ENCODE measurements at regions not wholly inside any gene's neighbourhood (a gene's known extent, or its start where the extent isn't known, plus 50 kb on each side); places are given as distances from the start of the nearest gene placed in this dataset.

GRCh38 chr18:4831791-4832375, 365.2 kb downstream of the AKAIN1 start:
- in situ Hi-C loops (cut with MboI; ENCODE audit: low pct_unique_long_range_greater_than_20kb, low sequenced_read_pairs, unreplicated experiment), result no loop called here
- TF ChIP-seq, protein P1, sequence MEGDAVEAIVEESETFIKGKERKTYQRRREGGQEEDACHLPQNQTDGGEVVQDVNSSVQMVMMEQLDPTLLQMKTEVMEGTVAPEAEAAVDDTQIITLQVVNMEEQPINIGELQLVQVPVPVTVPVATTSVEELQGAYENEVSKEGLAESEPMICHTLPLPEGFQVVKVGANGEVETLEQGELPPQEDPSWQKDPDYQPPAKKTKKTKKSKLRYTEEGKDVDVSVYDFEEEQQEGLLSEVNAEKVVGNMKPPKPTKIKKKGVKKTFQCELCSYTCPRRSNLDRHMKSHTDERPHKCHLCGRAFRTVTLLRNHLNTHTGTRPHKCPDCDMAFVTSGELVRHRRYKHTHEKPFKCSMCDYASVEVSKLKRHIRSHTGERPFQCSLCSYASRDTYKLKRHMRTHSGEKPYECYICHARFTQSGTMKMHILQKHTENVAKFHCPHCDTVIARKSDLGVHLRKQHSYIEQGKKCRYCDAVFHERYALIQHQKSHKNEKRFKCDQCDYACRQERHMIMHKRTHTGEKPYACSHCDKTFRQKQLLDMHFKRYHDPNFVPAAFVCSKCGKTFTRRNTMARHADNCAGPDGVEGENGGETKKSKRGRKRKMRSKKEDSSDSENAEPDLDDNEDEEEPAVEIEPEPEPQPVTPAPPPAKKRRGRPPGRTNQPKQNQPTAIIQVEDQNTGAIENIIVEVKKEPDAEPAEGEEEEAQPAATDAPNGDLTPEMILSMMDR (IDR thresholded peaks at IDR 0.05; ENCODE audit: extremely low read depth, insufficient read depth, missing control alignments), result no peak
- DNase-seq (ENCODE audit: low spot score), result no peak

DNA sequence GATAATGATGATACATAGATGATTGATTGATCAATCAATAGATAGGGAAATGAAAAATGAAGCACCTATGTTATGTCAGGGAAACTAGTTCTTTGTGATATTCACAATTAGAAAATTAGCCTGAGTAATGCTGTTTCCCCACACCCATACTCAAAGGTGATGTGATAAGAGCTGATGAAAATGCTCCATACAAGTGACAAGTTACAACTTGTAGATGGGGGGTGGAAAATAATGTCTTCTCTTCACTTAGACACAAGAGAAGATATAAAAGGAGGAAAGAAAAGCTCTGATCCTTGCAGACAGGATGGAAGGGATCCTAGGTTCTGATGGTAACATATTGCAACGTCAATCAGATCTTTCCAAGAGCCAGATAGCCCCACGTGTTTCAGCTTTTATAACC, 365.9 kb downstream of the AKAIN1 start:
- DNase-seq (ENCODE audit: low spot score), result no peak
- TF ChIP-seq, protein P1 (IDR thresholded peaks at IDR 0.05; ENCODE audit: extremely low read depth, insufficient read depth, missing control alignments), result no peak
- in situ Hi-C loops (cut with MboI; ENCODE audit: low pct_unique_long_range_greater_than_20kb, low sequenced_read_pairs, unreplicated experiment), result no loop called here

- DNase-seq (ENCODE audit: low spot score), result no peak
- TF ChIP-seq, protein P1 (IDR thresholded peaks at IDR 0.05; ENCODE audit: extremely low read depth, insufficient read depth, missing control alignments), result no peak
- in situ Hi-C loops (cut with MboI; ENCODE audit: low pct_unique_long_range_greater_than_20kb, low sequenced_read_pairs, unreplicated experiment), result no loop called here
These were observed 368.0 kb upstream of the DLGAP1 start for GRCh38 chr18:4823091-4823490.

- in situ Hi-C loops (cut with MboI; ENCODE audit: low pct_unique_long_range_greater_than_20kb, low sequenced_read_pairs, unreplicated experiment), result no loop called here
- TF ChIP-seq, protein P1 (IDR thresholded peaks at IDR 0.05; ENCODE audit: extremely low read depth, insufficient read depth, missing control alignments), result no peak
- no peak for DNase-seq (ENCODE audit: low spot score)
These were observed 366.7 kb upstream of the DLGAP1 start for GRCh38 chr18:4821801-4822200.

DNA sequence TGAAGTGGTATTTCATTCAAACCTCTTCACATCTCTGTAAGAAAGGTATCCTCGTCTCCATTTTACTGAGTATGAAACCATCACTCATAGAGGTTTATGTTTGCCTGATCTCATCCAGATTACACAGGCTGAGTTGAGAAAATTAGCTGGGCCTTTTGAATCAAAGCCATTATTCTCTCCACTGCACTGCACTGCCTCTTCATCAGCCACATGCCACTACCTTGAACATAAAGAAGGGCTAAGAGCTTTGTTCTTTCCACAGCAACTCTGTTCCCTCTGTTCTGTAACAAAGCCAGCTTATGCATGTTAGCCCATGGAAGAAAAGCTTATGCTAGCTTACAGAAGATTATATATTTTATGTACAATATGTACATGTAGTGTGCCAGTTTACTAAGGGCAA, 362.6 kb upstream of the DLGAP1 start:
- in situ Hi-C loops (cut with MboI; ENCODE audit: low pct_unique_long_range_greater_than_20kb, low sequenced_read_pairs, unreplicated experiment), result no loop called here
- DNase-seq (ENCODE audit: low spot score), result no peak
- TF ChIP-seq, protein P1 (IDR thresholded peaks at IDR 0.05; ENCODE audit: extremely low read depth, insufficient read depth, missing control alignments), result no peak

- TF ChIP-seq, protein P1 (IDR thresholded peaks at IDR 0.05; ENCODE audit: extremely low read depth, insufficient read depth, missing control alignments), result no peak
- no peak for DNase-seq (ENCODE audit: low spot score)
- in situ Hi-C loops (cut with MboI; ENCODE audit: low pct_unique_long_range_greater_than_20kb, low sequenced_read_pairs, unreplicated experiment), result no loop called here
These were observed 358.6 kb upstream of the DLGAP1 start for GRCh38 chr18:4813708-4814107.

GRCh38 chr18:4808891-4809290, 353.8 kb upstream of the DLGAP1 start:
- DNase-seq (ENCODE audit: low spot score), result no peak
- TF ChIP-seq, protein P1 (IDR thresholded peaks at IDR 0.05; ENCODE audit: extremely low read depth, insufficient read depth, missing control alignments), result no peak
- in situ Hi-C loops (cut with MboI; ENCODE audit: low pct_unique_long_range_greater_than_20kb, low sequenced_read_pairs, unreplicated experiment), result no loop called here
